ENCODE measurements at regions not wholly inside any gene's neighbourhood (a gene's known extent, or its start where the extent isn't known, plus 50 kb on each side); places are given as distances from the start of the nearest gene placed in this dataset.

DNA sequence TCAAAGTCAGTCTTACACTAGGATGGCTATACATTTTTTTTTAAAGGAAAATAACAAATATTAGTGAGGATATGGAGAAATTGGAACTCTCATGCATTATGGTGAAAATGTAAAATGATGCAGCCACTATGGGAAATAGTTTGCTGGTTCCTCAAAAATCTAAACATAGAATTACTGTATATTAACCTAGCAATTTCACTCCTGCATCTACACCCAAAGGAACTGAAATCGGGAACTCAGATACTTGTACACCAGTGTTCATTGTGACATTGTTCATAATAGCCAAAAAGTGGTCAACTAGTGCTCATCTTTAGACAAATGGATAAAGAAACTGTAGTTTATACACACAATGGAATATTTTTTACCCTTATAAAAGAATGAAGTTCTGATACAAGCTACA is 110.7 kb downstream of the UTRN start:
- TF ChIP-seq, protein P1, sequence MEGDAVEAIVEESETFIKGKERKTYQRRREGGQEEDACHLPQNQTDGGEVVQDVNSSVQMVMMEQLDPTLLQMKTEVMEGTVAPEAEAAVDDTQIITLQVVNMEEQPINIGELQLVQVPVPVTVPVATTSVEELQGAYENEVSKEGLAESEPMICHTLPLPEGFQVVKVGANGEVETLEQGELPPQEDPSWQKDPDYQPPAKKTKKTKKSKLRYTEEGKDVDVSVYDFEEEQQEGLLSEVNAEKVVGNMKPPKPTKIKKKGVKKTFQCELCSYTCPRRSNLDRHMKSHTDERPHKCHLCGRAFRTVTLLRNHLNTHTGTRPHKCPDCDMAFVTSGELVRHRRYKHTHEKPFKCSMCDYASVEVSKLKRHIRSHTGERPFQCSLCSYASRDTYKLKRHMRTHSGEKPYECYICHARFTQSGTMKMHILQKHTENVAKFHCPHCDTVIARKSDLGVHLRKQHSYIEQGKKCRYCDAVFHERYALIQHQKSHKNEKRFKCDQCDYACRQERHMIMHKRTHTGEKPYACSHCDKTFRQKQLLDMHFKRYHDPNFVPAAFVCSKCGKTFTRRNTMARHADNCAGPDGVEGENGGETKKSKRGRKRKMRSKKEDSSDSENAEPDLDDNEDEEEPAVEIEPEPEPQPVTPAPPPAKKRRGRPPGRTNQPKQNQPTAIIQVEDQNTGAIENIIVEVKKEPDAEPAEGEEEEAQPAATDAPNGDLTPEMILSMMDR (IDR thresholded peaks at IDR 0.05) = no peak
- no peak for TF ChIP-seq EZH2 (IDR thresholded peaks at IDR 0.05; ENCODE audit: borderline replicate concordance, insufficient read depth, low read depth, low read length, poor library complexity, severe bottlenecking)
